ENCODE measurements at regions not wholly inside any gene's neighbourhood (a gene's known extent, or its start where the extent isn't known, plus 50 kb on each side); places are given as distances from the start of the nearest gene placed in this dataset.

DNA sequence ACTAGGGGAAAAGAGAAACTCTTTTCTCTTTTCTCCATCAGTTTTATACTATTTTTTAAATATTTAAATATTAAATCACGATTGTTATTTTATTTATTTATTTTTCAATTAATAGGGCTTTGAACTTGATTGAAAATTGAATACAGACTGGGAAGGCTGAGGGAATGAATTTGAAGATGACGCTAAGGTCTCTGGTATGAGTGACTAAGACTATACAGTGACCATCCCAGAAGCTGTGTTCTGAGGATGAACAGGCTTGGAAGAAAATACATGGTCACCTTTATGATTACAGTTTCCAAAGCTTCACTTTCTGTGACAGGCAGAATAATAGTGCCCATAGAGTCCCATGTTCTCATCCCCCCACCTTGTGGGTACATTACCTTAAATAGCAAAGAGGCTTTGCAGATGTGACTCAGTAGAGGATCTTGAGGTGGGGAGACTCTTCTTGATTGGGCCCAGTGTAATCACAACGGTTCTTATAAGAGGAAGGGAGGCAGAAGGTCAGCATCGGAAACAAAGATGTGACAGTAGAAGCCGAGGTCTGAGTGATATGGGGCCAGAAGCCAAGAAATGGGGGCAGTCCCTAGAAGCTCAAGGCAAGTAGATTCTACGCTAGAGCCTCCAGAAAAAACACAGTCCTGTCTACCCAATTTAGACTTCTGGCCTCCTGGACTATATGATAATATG is 51.0 kb upstream of the LPP start (continued):
- TF ChIP-seq, protein P1, sequence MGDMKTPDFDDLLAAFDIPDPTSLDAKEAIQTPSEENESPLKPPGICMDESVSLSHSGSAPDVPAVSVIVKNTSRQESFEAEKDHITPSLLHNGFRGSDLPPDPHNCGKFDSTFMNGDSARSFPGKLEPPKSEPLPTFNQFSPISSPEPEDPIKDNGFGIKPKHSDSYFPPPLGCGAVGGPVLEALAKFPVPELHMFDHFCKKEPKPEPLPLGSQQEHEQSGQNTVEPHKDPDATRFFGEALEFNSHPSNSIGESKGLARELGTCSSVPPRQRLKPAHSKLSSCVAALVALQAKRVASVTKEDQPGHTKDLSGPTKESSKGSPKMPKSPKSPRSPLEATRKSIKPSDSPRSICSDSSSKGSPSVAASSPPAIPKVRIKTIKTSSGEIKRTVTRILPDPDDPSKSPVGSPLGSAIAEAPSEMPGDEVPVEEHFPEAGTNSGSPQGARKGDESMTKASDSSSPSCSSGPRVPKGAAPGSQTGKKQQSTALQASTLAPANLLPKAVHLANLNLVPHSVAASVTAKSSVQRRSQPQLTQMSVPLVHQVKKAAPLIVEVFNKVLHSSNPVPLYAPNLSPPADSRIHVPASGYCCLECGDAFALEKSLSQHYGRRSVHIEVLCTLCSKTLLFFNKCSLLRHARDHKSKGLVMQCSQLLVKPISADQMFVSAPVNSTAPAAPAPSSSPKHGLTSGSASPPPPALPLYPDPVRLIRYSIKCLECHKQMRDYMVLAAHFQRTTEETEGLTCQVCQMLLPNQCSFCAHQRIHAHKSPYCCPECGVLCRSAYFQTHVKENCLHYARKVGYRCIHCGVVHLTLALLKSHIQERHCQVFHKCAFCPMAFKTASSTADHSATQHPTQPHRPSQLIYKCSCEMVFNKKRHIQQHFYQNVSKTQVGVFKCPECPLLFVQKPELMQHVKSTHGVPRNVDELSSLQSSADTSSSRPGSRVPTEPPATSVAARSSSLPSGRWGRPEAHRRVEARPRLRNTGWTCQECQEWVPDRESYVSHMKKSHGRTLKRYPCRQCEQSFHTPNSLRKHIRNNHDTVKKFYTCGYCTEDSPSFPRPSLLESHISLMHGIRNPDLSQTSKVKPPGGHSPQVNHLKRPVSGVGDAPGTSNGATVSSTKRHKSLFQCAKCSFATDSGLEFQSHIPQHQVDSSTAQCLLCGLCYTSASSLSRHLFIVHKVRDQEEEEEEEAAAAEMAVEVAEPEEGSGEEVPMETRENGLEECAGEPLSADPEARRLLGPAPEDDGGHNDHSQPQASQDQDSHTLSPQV (IDR thresholded peaks at IDR 0.05), result no peak
- TF ChIP-seq, protein P2, sequence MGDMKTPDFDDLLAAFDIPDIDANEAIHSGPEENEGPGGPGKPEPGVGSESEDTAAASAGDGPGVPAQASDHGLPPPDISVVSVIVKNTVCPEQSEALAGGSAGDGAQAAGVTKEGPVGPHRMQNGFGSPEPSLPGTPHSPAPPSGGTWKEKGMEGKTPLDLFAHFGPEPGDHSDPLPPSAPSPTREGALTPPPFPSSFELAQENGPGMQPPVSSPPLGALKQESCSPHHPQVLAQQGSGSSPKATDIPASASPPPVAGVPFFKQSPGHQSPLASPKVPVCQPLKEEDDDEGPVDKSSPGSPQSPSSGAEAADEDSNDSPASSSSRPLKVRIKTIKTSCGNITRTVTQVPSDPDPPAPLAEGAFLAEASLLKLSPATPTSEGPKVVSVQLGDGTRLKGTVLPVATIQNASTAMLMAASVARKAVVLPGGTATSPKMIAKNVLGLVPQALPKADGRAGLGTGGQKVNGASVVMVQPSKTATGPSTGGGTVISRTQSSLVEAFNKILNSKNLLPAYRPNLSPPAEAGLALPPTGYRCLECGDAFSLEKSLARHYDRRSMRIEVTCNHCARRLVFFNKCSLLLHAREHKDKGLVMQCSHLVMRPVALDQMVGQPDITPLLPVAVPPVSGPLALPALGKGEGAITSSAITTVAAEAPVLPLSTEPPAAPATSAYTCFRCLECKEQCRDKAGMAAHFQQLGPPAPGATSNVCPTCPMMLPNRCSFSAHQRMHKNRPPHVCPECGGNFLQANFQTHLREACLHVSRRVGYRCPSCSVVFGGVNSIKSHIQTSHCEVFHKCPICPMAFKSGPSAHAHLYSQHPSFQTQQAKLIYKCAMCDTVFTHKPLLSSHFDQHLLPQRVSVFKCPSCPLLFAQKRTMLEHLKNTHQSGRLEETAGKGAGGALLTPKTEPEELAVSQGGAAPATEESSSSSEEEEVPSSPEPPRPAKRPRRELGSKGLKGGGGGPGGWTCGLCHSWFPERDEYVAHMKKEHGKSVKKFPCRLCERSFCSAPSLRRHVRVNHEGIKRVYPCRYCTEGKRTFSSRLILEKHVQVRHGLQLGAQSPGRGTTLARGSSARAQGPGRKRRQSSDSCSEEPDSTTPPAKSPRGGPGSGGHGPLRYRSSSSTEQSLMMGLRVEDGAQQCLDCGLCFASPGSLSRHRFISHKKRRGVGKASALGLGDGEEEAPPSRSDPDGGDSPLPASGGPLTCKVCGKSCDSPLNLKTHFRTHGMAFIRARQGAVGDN (IDR thresholded peaks at IDR 0.05), result no peak
- TF ChIP-seq RFX5 (IDR thresholded peaks at IDR 0.05; ENCODE audit: low read depth, low read length) (no peak), NFXL1 (IDR thresholded peaks at IDR 0.05; ENCODE audit: borderline replicate concordance) (no peak), IKZF1 (conservative IDR thresholded peaks at IDR 0.05) (no peak), PML (IDR thresholded peaks at IDR 0.05; ENCODE audit: low read length) (no peak)
- TF ChIP-seq, protein P3, sequence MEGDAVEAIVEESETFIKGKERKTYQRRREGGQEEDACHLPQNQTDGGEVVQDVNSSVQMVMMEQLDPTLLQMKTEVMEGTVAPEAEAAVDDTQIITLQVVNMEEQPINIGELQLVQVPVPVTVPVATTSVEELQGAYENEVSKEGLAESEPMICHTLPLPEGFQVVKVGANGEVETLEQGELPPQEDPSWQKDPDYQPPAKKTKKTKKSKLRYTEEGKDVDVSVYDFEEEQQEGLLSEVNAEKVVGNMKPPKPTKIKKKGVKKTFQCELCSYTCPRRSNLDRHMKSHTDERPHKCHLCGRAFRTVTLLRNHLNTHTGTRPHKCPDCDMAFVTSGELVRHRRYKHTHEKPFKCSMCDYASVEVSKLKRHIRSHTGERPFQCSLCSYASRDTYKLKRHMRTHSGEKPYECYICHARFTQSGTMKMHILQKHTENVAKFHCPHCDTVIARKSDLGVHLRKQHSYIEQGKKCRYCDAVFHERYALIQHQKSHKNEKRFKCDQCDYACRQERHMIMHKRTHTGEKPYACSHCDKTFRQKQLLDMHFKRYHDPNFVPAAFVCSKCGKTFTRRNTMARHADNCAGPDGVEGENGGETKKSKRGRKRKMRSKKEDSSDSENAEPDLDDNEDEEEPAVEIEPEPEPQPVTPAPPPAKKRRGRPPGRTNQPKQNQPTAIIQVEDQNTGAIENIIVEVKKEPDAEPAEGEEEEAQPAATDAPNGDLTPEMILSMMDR (IDR thresholded peaks at IDR 0.05 in 2 of 3, conservative IDR thresholded peaks at IDR 0.05 in 1 of 3; ENCODE audit: control insufficient read depth in 2 of 3, extremely low read depth in 1 of 3, insufficient read depth in 1 of 3, low read depth in 3 of 3, low read length in 3 of 3), result no peak
- TF ChIP-seq, protein P4, sequence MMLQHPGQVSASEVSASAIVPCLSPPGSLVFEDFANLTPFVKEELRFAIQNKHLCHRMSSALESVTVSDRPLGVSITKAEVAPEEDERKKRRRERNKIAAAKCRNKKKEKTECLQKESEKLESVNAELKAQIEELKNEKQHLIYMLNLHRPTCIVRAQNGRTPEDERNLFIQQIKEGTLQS (IDR thresholded peaks at IDR 0.05; ENCODE audit: borderline replicate concordance, extremely low read depth, low read depth, low read length), result no peak
